GM19025 (cell line): ENCODE measurements at regions not wholly inside any gene's neighbourhood (a gene's known extent, or its start where the extent isn't known, plus 50 kb on each side); places are given as distances from the start of the nearest gene placed in this dataset.

ENCODE experiments used
- ATAC-seq: cut with Tn5 transposase; IDR thresholded peaks from one replicate; pipeline ENCODE4 v1.9.1; 2021; ENCODE audit warnings: mild to moderate bottlenecking, low read depth, moderate library complexity; ENCODE audit not compliant: unreplicated experiment

- no peak for ATAC-seq
Observed at GRCh38 chr14:101500061-101500460, 61.2 kb upstream of the DIO3 start.

- no peak for ATAC-seq
Observed at GRCh38 chr14:101500681-101501080, 60.6 kb upstream of the DIO3 start.

GRCh38 chr14:101501341-101501740 lies 60.0 kb upstream of the DIO3 start:
- no peak for ATAC-seq

- no peak for ATAC-seq
Observed at GRCh38 chr14:101501858-101502615, 59.3 kb upstream of the DIO3 start.

- no peak for ATAC-seq
Observed at GRCh38 chr14:101502761-101503392, 58.4 kb upstream of the DIO3 start.

GRCh38 chr14:101503431-101504095 lies 57.7 kb upstream of the DIO3 start:
- ATAC-seq, result no peak

- ATAC-seq, result no peak
Observed at GRCh38 chr14:101504096-101504948, 57.0 kb upstream of the DIO3 start.

GRCh38 chr14:101505236-101505970 lies 55.9 kb upstream of the DIO3 start:
- ATAC-seq, result no peak

GRCh38 chr14:101506211-101506925 lies 54.9 kb upstream of the DIO3 start:
- no peak for ATAC-seq

GRCh38 chr14:101506926-101507835 lies 54.1 kb upstream of the DIO3 start:
- ATAC-seq, result no peak

GRCh38 chr14:101507836-101508150 lies 53.5 kb upstream of the DIO3 start:
- ATAC-seq, result no peak

GRCh38 chr14:101508196-101508947 lies 52.9 kb upstream of the DIO3 start:
- ATAC-seq, result no peak

- no peak for ATAC-seq
Observed at GRCh38 chr14:101508948-101509729, 52.2 kb upstream of the DIO3 start.

- no peak for ATAC-seq
Observed at GRCh38 chr14:101509730-101510371, 51.4 kb upstream of the DIO3 start.

- ATAC-seq, result no peak
Observed at GRCh38 chr14:101511199-101511598, 50.1 kb upstream of the DIO3 start.
